Astrocyte of the cerebellum (primary cell): ENCODE measurements at regions not wholly inside any gene's neighbourhood (a gene's known extent, or its start where the extent isn't known, plus 50 kb on each side); places are given as distances from the start of the nearest gene placed in this dataset.

Experiments
- DNase-seq: peaks from one replicate; pipeline ENCODE4 v3.0.0-alpha.2; 2011; ENCODE audit warnings: low read depth
- H3K4me3 ChIP-seq: 2 replicates; pipeline ENCODE4 v1.5.1; 2011; ENCODE audit warnings: mild to moderate bottlenecking, low read depth, low read length, moderate library complexity
- in situ Hi-C: cut with HindIII; loops from 2 replicates; pipeline ENCODE4 v1.10.0; 2017; ENCODE audit warnings: low sequenced_read_pairs
- TF ChIP-seq, protein P1 (sequence below): IDR thresholded peaks from 2 replicates; pipeline ENCODE4 v1.5.1; 2012; ENCODE audit warnings: low read length, low read depth, moderate library complexity, mild to moderate bottlenecking; ENCODE audit errors: missing control alignments

DNA sequence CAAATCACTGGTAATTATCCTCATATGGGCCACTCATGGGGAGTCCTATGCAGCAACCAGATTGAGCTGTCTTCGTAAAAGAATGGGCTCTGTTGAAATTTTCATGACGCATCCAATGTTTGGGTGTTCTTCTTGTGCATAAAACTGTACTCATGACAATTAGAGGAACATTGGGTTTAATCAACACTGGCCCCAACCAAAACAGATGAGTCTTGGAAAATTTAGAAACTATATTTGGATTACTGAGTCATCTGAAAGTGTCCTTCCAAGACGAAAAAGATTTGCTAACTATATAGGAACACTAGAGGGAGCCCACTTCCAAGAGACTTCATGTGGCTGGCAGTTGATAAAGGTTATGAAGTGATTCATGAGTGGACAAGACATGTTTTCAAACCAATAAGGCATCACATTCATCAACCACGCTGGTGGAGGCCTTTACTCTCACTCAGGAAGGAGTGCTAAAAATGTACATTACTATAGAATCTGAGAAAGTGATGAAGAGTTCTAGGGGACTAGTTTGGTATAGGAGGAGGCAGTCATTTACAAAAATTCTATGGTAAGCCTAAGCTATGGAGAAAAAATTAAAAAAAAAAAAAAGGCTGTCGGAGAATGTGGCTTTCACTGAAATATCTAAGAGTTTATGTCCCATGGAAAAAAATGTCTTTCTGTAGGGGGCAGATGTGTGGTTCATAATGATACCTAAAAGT is 313.5 kb downstream of the PRDM9 start:
- no peak for DNase-seq
- TF ChIP-seq, protein P1, sequence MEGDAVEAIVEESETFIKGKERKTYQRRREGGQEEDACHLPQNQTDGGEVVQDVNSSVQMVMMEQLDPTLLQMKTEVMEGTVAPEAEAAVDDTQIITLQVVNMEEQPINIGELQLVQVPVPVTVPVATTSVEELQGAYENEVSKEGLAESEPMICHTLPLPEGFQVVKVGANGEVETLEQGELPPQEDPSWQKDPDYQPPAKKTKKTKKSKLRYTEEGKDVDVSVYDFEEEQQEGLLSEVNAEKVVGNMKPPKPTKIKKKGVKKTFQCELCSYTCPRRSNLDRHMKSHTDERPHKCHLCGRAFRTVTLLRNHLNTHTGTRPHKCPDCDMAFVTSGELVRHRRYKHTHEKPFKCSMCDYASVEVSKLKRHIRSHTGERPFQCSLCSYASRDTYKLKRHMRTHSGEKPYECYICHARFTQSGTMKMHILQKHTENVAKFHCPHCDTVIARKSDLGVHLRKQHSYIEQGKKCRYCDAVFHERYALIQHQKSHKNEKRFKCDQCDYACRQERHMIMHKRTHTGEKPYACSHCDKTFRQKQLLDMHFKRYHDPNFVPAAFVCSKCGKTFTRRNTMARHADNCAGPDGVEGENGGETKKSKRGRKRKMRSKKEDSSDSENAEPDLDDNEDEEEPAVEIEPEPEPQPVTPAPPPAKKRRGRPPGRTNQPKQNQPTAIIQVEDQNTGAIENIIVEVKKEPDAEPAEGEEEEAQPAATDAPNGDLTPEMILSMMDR: peak; percentile 41
- no peak overlapping the region for H3K4me3 ChIP-seq
- in situ Hi-C loops: no loop called here

DNA sequence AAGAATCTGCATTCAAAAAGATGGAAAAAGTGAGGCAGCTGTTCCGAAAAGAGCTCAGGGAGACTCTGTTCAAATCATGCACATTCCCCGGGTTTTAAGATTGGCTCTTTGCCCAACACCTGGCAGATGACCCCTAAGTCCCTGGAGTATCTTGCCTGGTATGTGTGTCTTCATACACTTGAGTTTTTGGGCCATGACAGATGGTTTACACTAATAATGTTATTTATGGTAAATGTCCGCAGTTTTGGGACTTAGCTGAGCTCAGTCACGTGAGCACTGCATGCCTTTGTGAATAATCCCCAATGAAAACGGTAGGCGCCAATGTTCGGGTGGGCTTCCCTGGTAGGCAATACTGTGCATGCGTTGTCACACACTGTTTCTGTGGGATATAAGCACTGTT is 316.1 kb downstream of the PRDM9 start:
- TF ChIP-seq, protein P1: no peak
- in situ Hi-C loops: no loop called here
- H3K4me3 ChIP-seq: no peak overlapping the region
- no peak for DNase-seq

DNA sequence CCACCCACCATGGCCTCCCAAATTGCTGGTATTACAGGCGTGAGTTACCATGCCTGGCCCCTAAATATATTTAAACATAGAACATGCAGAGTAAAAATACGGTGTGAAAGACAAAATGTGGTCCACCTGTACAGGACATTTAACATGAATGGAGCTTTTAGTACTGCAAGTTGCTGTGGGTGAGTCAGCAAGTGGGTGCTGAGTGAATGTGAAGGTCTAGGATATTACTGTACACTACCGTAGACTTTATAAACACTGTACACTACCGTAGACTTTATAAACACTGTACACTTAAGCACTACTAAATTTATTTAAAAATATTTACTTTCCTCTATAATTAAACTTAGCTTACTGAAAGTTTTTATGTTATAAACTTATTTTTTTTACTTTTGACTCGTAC is 317.8 kb downstream of the PRDM9 start:
- in situ Hi-C loops: no loop called here
- DNase-seq: no peak
- TF ChIP-seq, protein P1: no peak
- H3K4me3 ChIP-seq: no peak overlapping the region

DNA sequence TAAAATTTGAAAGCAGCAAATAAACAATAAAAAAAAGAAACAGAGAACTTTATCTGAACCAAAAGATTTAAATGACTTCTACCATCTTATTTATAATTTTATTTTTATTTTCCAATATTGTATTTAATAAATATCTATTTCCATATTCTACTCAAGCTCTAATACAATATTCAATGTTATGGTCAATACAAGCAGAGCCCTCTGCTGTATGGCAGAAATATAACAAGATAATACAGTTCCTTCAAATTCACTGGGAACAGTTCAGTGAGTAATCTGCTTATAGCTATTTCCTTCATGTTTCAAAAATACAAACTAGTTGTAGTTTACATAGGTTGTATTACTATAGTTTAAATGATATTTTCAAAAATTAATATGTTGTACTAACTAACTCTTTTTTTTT is 332.7 kb downstream of the PRDM9 start:
- DNase-seq: no peak
- TF ChIP-seq, protein P1: no peak
- in situ Hi-C loops: no loop called here
- no peak overlapping the region for H3K4me3 ChIP-seq

DNA sequence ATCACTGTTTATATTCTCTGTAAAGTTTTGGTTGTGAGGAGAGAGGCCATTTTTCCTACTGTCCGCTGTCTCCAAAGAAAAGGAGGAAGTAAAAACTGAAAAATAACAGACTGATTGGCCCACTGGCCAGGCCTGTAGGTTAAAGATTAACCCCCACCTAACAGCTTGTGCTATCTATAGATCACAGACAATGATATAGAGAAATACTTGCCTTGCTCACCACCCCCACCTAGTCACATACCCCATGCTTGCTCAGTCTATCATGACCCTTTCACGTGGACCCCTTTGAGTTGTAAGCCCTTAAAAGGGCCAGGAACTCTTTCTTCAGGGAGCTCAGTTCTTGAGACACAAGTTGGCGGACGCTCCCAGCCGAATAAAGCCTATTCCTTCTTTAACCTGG is 357.4 kb downstream of the PRDM9 start:
- in situ Hi-C loops: no loop called here
- H3K4me3 ChIP-seq: no peak overlapping the region
- DNase-seq: no peak
- TF ChIP-seq, protein P1: no peak

DNA sequence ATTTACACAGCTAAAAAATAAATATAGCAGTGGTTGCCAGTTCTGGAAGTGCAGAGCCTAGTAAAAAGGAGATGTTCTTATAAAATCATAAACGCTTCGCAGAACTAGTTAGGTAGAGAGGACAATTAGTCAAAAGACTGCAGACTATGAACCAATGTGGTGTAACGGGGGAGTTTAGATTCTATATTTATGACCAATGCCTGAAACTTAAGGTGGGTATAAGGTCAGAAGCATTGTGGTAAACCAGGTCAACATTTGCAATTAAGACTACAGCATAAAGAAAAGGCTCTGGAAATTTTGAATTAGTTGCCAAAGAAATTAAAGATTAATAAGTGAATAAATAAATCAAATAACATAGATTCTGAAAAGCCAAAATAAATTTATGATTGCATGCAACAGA is 370.4 kb downstream of the PRDM9 start:
- in situ Hi-C loops: no loop called here
- TF ChIP-seq, protein P1: no peak
- no peak for DNase-seq
- no peak overlapping the region for H3K4me3 ChIP-seq
